Adrenal gland (tissue), 9 donors: ENCODE measurements at regions not wholly inside any gene's neighbourhood (a gene's known extent, or its start where the extent isn't known, plus 50 kb on each side); places are given as distances from the start of the nearest gene placed in this dataset.
"Not testable (repeated sequence)": the region's sequence is repeated elsewhere in the genome, so short reads cannot be mapped to it uniquely, and the experiment has no call there.

Experiments used
- DNase-seq, 7 donors: peaks; one replicate each; pipeline ENCODE4 v3.0.0-alpha.2; 2019 to 2020
- H3K27ac ChIP-seq, 5 donors: fragments of 200-600 bp; sonication (generic) in 4 of 5; 1 replicate in 3 of 5; 2 replicates in 2 of 5; pipeline versions ENCODE4 v1.5.1 to v1.8.0; 2016 to 2020; ENCODE audit warnings: mild to moderate bottlenecking in 1 of 5
- H3K27me3 ChIP-seq: fragments of 200-600 bp; 2 replicates; pipeline ENCODE4 v1.8.0; 2021
- H3K36me3 ChIP-seq, 2 donors: fragments of 200-600 bp; replicated peaks in 1 of 2; 1 replicate in 1 of 2; 2 replicates in 1 of 2; pipeline versions ENCODE4 v1.5.1 to v1.8.0; 2018 to 2022
- H3K4me1 ChIP-seq, 2 donors: fragments of 200-600 bp; replicated peaks in 1 of 2; 1 replicate in 1 of 2; 2 replicates in 1 of 2; pipeline versions ENCODE4 v1.5.1 to v1.8.0; 2018 to 2021
- H3K4me3 ChIP-seq, 4 donors: fragments of 200-600 bp; sonication (generic) in 3 of 4; one replicate each; pipeline ENCODE4 v1.5.1; 2016 to 2018
- H3K9me3 ChIP-seq, 3 donors: fragments of 200-600 bp; sonication (generic) in 1 of 3; replicated peaks in 1 of 3; 1 replicate in 2 of 3; 2 replicates in 1 of 3; pipeline versions ENCODE4 v1.5.1 to v1.8.0; 2016 to 2021
- CTCF ChIP-seq, 6 experiments: fragments of 450-650 bp in 4 of 6; fragments of 200-600 bp in 2 of 6; sonication (generic) in 1 of 6; IDR thresholded peaks; 1 replicate in 5 of 6; 2 replicates in 1 of 6; pipeline versions ENCODE4 v1.5.1 to v1.8.0; 2016 to 2021; ENCODE audit warnings: antibody characterized with exemption in 6 of 6, mild to moderate bottlenecking in 2 of 6, moderate library complexity in 1 of 6
- POLR2A ChIP-seq, 2 donors: fragments of 450-650 bp; IDR thresholded peaks; one replicate each; pipeline ENCODE4 v1.6.1; 2017; ENCODE audit warnings: antibody characterized with exemption in 2 of 2, mild to moderate bottlenecking in 2 of 2, moderate library complexity in 1 of 2
- WGBS, 4 donors: extraction: QIAGEN DNeasy Blood & Tissue Kit in 2 of 4; methylation state at CpG; one replicate each; pipeline versions ENCODE4 v1.1.5 to v1.1.7; 2013 to 2017; 5-methylcytosine and 5-hydroxymethylcytosine counted together
- intact Hi-C, 2 donors: fragments of 100-400 bp; cut with DNase I; formaldehyde crosslinking; loops; one replicate each; pipeline versions ENCODE4 v1.14.1 to v1.15.0; 2022 to 2023
- donor health status: healthy with polysubstance abuse.
- donor health status: Bipolar disorder and iron deficiency.
- donor health status: DM: yes; HTN: yes; CAD: no.
- donor health status: DM: no; HTN: no; CAD: no.
- donor health status: DM: no; HTN: no; CAD: no.

- DNase-seq: no peak
- TF ChIP-seq POLR2A (IDR thresholded peaks at IDR 0.05) (no peak), CTCF (IDR thresholded peaks at IDR 0.05) (no peak)
These were observed 589.2 kb downstream of the PRR16 start for GRCh38 chr5:121053055-121053985.

GRCh38 chr5:121055586-121055985 is 591.5 kb downstream of the PRR16 start:
- H3K4me3 ChIP-seq: no peak overlapping the region
- no peaks in the 10 kb centered on the region for H3K36me3 ChIP-seq
- no peaks in the 10 kb centered on the region for H3K4me1 ChIP-seq
- H3K27ac ChIP-seq: no peak overlapping the region
- intact Hi-C loops: no loop called here
- DNase-seq: no peak
- H3K27me3 ChIP-seq: no peaks in the 10 kb centered on the region
- TF ChIP-seq POLR2A (IDR thresholded peaks at IDR 0.05) (no peak), CTCF (IDR thresholded peaks at IDR 0.05) (no peak)
- no peaks in the 10 kb centered on the region for H3K9me3 ChIP-seq
- 50 to 82% (median 63%) methylated on average over 1 of the region's 1 CpG for WGBS, 4 donors

More at GRCh38 chr5:121053055-121053985, 589.2 kb downstream of the PRR16 start:
- Histone ChIP-seq H3K27me3 (no peaks in the 10 kb centered on the region), H3K4me3 (no peak overlapping the region), H3K36me3 (no peaks in the 10 kb centered on the region), H3K27ac (no peak overlapping the region), H3K9me3 (no peaks in the 10 kb centered on the region), H3K4me1 (no peaks in the 10 kb centered on the region)
- WGBS, 4 donors: 45 to 52% (median 49%) methylated on average over 5 of the region's 5 CpGs
- intact Hi-C loops: no loop called here

- H3K4me1 ChIP-seq, H3K27me3 ChIP-seq, H3K27ac ChIP-seq, H3K36me3 ChIP-seq, intact Hi-C loops, H3K9me3 ChIP-seq, DNase-seq, H3K4me3 ChIP-seq: not testable (repeated sequence)
- WGBS, 4 donors: 86 to 93% (median 89%) methylated on average over 20 to 23 of the region's 23 CpGs
These were observed 600.1 kb downstream of the PRR16 start for GRCh38 chr5:121064241-121064640.

- H3K36me3 ChIP-seq: no peaks in the 10 kb centered on the region
- H3K4me1 ChIP-seq: no peaks in the 10 kb centered on the region
- H3K9me3 ChIP-seq: no peaks in the 10 kb centered on the region
- H3K4me3 ChIP-seq: no peak overlapping the region
- TF ChIP-seq POLR2A (IDR thresholded peaks at IDR 0.05): no peak
- no peak for TF ChIP-seq CTCF (IDR thresholded peaks at IDR 0.05)
- intact Hi-C loops: no loop called here
- no peaks in the 10 kb centered on the region for H3K27me3 ChIP-seq
- DNase-seq: no peak
- WGBS, 4 donors: 72 to 82% (median 75%) methylated on average over 2 of the region's 2 CpGs
- no peak overlapping the region for H3K27ac ChIP-seq
These were observed 622.6 kb downstream of the PRR16 start for GRCh38 chr5:121086671-121087070.

- no peaks in the 10 kb centered on the region for H3K9me3 ChIP-seq
- no peaks in the 10 kb centered on the region for H3K27me3 ChIP-seq
- no peak overlapping the region for H3K4me3 ChIP-seq
- 56 to 75% (median 73%) methylated on average over 1 to 3 of the region's 3 CpGs for WGBS, 4 donors
- H3K27ac ChIP-seq: no peak overlapping the region
- H3K36me3 ChIP-seq: no peaks in the 10 kb centered on the region
- no peak for DNase-seq
- H3K4me1 ChIP-seq: no peaks in the 10 kb centered on the region
- no peak for TF ChIP-seq POLR2A (IDR thresholded peaks at IDR 0.05)
- no peak for TF ChIP-seq CTCF (IDR thresholded peaks at IDR 0.05)
- intact Hi-C loops: no loop called here
These were observed 623.5 kb downstream of the PRR16 start for GRCh38 chr5:121087560-121087959.
